ENCODE measurements at regions not wholly inside any gene's neighbourhood (a gene's known extent, or its start where the extent isn't known, plus 50 kb on each side); places are given as distances from the start of the nearest gene placed in this dataset.

- H3K4me3 ChIP-seq = no peak overlapping the region
- WGBS (ENCODE audit: insufficient coverage, low coverage, low lambda C conversion rate, missing lambda C conversion rate) = 60% methylated on average over 6 of the region's 6 CpGs
- no peak for ATAC-seq
- DNase-seq = no peak
- no peaks in the 10 kb centered on the region for H3K4me1 ChIP-seq
- intact Hi-C loops (cut with DNase I) = no loop called here
- no peaks in the 10 kb centered on the region for H3K9me3 ChIP-seq
- TF ChIP-seq CTCF (IDR thresholded peaks at IDR 0.05) (no peak), POLR2A (IDR thresholded peaks at IDR 0.05) (no peak)
- peak overlapping the region in 1 of 3 donors; percentile 2 for H3K27ac ChIP-seq
- H3K36me3 ChIP-seq = no peaks in the 10 kb centered on the region
- no peaks in the 10 kb centered on the region for H3K27me3 ChIP-seq
Observed at GRCh38 chr6:134719286-134719685, 230.6 kb downstream of the ALDH8A1 start.

DNA sequence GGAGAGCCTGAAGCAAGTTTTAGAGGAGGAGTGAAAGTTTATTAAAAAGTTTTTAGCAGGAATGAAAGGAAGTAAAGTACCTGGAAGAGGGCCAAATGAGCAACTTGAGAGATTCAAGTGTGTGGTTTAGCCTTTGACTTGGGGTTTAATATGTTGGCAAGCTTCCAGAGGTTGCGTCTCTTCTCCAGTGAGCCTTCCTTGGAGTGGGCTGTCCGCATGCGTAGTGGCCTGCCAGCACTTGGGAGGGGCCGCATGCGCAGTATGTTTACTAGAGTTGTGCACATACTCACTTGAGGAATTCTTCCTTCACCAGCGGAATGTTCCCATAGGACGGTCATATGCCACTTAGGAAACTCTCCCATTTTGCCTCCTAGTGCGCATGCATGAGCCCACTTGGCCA is 235.2 kb downstream of the ALDH8A1 start:
- TF ChIP-seq CTCF (IDR thresholded peaks at IDR 0.05) = no peak
- TF ChIP-seq POLR2A (IDR thresholded peaks at IDR 0.05) = no peak
- no peak for ATAC-seq
- Histone ChIP-seq H3K9me3 (no peaks in the 10 kb centered on the region), H3K27ac (no peak overlapping the region), H3K4me1 (no peaks in the 10 kb centered on the region), H3K36me3 (no peaks in the 10 kb centered on the region), H3K4me3 (no peak overlapping the region), H3K27me3 (no peaks in the 10 kb centered on the region)
- intact Hi-C loops (cut with DNase I) = no loop called here
- 75% methylated on average over 4 of the region's 8 CpGs for WGBS (ENCODE audit: insufficient coverage, low coverage, low lambda C conversion rate, missing lambda C conversion rate)
- no peak for DNase-seq

DNA sequence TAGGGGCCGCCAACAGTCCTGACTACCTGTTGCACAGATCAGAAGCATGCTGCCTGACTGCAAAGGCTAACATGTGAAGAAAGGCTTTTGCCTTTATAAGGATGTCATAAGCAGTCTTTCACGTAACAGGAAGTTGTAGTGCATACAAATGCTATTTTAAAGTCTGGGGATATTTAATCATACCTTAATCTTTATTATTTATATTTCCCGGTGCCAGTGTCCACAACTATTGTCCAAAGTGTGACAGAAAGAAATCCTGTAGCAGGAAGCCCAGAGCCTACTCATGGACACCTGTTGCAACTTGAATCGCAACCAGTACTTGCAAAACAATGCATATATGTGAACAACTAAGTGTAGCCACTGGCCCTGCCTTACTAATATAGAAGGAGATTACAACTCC is 235.8 kb downstream of the ALDH8A1 start:
- Histone ChIP-seq H3K36me3 (no peaks in the 10 kb centered on the region), H3K27ac (no peak overlapping the region), H3K9me3 (no peaks in the 10 kb centered on the region), H3K4me1 (no peaks in the 10 kb centered on the region), H3K27me3 (no peaks in the 10 kb centered on the region), H3K4me3 (no peak overlapping the region)
- DNase-seq = no peak
- TF ChIP-seq CTCF (IDR thresholded peaks at IDR 0.05) (no peak), POLR2A (IDR thresholded peaks at IDR 0.05) (no peak)
- ATAC-seq = peak in 1 of 4 donors; percentile 19
- intact Hi-C loops (cut with DNase I) = no loop called here
- 50% methylated on average over 4 of the region's 4 CpGs for WGBS (ENCODE audit: insufficient coverage, low coverage, low lambda C conversion rate, missing lambda C conversion rate)

- Histone ChIP-seq H3K27ac (no peak overlapping the region), H3K27me3 (no peaks in the 10 kb centered on the region), H3K36me3 (no peaks in the 10 kb centered on the region), H3K4me3 (no peak overlapping the region), H3K9me3 (no peaks in the 10 kb centered on the region), H3K4me1 (peaks cover 0 to 5% (median 1%) of the 10 kb centered on the region in 4 donors)
- TF ChIP-seq POLR2A (IDR thresholded peaks at IDR 0.05) (no peak), CTCF (IDR thresholded peaks at IDR 0.05) (no peak)
- ATAC-seq (no peak), DNase-seq (no peak)
- intact Hi-C loops (cut with DNase I) = no loop called here
Observed at GRCh38 chr6:134712311-134712710, 237.6 kb downstream of the ALDH8A1 start.

DNA sequence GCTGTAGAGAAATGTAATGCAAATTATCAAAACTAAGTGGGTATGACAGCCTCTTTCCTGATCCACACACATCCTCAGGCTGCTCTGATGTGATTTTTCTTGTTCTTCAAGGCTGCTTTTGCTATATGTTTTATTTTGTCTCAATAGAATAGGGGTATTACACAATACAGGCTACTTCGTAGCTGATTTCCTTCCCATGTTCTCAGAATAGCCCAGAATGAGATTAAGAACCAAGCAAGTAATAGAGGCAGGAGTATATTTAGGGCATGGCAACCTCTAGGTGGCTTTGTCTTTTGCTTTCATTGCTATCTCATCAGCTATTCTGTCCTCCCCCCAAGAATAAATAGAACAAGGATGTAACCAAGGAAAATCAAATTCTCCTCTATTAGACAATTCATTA is 241.8 kb downstream of the ALDH8A1 start:
- H3K4me1 ChIP-seq = peaks cover 0 to 9% (median 1%) of the 10 kb centered on the region in 4 donors
- intact Hi-C loops (cut with DNase I) = no loop called here
- no peak for TF ChIP-seq POLR2A (IDR thresholded peaks at IDR 0.05)
- TF ChIP-seq CTCF (IDR thresholded peaks at IDR 0.05) = no peak
- DNase-seq = no peak
- WGBS (ENCODE audit: insufficient coverage, low coverage, low lambda C conversion rate, missing lambda C conversion rate) = 47% methylated on average over 1 of the region's 1 CpG
- H3K9me3 ChIP-seq = no peaks in the 10 kb centered on the region
- no peak overlapping the region for H3K27ac ChIP-seq
- no peak overlapping the region for H3K4me3 ChIP-seq
- H3K36me3 ChIP-seq = no peaks in the 10 kb centered on the region
- no peak for ATAC-seq
- no peaks in the 10 kb centered on the region for H3K27me3 ChIP-seq

Measured in right lobe of liver (tissue), 6 donors.